ENCODE measurements at regions not wholly inside any gene's neighbourhood (a gene's known extent, or its start where the extent isn't known, plus 50 kb on each side); places are given as distances from the start of the nearest gene placed in this dataset.

DNA sequence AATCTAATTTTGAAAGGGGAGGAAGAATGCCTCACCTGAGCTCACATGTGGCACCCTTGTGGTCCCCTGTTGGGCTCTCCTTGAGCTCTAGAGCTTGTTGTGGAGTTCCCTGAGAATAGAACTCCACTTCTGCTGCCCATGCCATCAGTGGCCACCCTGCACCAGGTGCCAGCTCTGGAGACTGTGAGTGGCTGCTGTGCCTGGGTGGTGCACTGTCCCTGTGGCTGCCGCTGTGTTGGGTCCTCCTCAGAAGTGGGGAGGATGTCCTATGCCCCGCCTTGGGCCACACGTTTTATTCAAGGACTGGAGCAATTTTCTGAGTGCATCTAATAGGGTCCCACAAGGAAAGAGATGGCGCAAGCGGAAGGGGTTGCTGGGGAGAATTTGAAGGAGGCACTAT, 67.9 kb upstream of the MAP3K7 start:
- TF ChIP-seq CTCF (IDR thresholded peaks at IDR 0.05): no peak
- TF ChIP-seq POLR2A (IDR thresholded peaks at IDR 0.05): no peak

Measured in thyroid gland (tissue), 4 donors.